Lower leg skin (tissue), 3 donors: ENCODE measurements at regions not wholly inside any gene's neighbourhood (a gene's known extent, or its start where the extent isn't known, plus 50 kb on each side); places are given as distances from the start of the nearest gene placed in this dataset.

Experiments used
- POLR2A ChIP-seq, 2 donors: fragments of 450-650 bp; IDR thresholded peaks; one replicate each; pipeline ENCODE4 v1.6.1; 2016 to 2017; ENCODE audit warnings: antibody characterized with exemption in 2 of 2, mild to moderate bottlenecking in 1 of 2, moderate library complexity in 1 of 2
- TF ChIP-seq, protein P1 (sequence below), 3 donors: fragments of 450-650 bp; IDR thresholded peaks; one replicate each; pipeline ENCODE4 v1.5.1; 2016; ENCODE audit warnings: antibody characterized with exemption in 3 of 3, mild to moderate bottlenecking in 3 of 3, moderate library complexity in 2 of 3

GRCh38 chr3:66715806-66716205 lies 215.0 kb upstream of the LRIG1 start:
- TF ChIP-seq, protein P1, sequence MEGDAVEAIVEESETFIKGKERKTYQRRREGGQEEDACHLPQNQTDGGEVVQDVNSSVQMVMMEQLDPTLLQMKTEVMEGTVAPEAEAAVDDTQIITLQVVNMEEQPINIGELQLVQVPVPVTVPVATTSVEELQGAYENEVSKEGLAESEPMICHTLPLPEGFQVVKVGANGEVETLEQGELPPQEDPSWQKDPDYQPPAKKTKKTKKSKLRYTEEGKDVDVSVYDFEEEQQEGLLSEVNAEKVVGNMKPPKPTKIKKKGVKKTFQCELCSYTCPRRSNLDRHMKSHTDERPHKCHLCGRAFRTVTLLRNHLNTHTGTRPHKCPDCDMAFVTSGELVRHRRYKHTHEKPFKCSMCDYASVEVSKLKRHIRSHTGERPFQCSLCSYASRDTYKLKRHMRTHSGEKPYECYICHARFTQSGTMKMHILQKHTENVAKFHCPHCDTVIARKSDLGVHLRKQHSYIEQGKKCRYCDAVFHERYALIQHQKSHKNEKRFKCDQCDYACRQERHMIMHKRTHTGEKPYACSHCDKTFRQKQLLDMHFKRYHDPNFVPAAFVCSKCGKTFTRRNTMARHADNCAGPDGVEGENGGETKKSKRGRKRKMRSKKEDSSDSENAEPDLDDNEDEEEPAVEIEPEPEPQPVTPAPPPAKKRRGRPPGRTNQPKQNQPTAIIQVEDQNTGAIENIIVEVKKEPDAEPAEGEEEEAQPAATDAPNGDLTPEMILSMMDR (IDR thresholded peaks at IDR 0.05) = no peak
- TF ChIP-seq POLR2A (IDR thresholded peaks at IDR 0.05) = no peak
